ENCODE measurements at regions not wholly inside any gene's neighbourhood (a gene's known extent, or its start where the extent isn't known, plus 50 kb on each side); places are given as distances from the start of the nearest gene placed in this dataset.

GRCh38 chr9:100784755-100785154, 206.9 kb downstream of the CAVIN4 start:
- TF ChIP-seq POLR2A (IDR thresholded peaks at IDR 0.05) (no peak), CTCF (IDR thresholded peaks at IDR 0.05) (no peak)

All from thyroid gland (tissue), 4 donors.